IMR-90 (cell line): ENCODE measurements at regions not wholly inside any gene's neighbourhood (a gene's known extent, or its start where the extent isn't known, plus 50 kb on each side); places are given as distances from the start of the nearest gene placed in this dataset.

Experiments used
- ATAC-seq: fragments of 200-7000 bp; cut with Tn5 transposase; 2 replicates; pipeline ENCODE4 v1.9.1; 2020; ENCODE audit warnings: low read depth, mild to moderate bottlenecking, moderate library complexity
- BruUV-seq: library from RNA; stranded (reverse); fragments of 400-500 nt; replicated peaks from 2 replicates; lab custom pipeline; 2021; lab: Mats Ljungman, UMichigan
- CTCF ChIA-PET: fragments of 300-600 bp; formaldehyde crosslinking; extraction: SDS; loops from one replicate; lab custom pipeline; 2021; ENCODE audit warnings: antibody characterized with exemption; lab: Yijun Ruan, JAX
- POLR2A ChIA-PET: fragments of 300-600 bp; sonication (Branson Sonifier 250); formaldehyde crosslinking; loops from one replicate; lab custom pipeline; 2022; ENCODE audit warnings: antibody characterized with exemption; ENCODE audit not compliant: unreplicated experiment; lab: Charles Lee
- DNase-seq: peaks from one replicate; pipeline ENCODE4 v3.0.0; 2013
- H2AFZ ChIP-seq: replicated peaks from 2 replicates; pipeline ENCODE3; 2013; ENCODE audit warnings: low read length, mild to moderate bottlenecking; ENCODE audit not compliant: poor library complexity
- H2AK5ac ChIP-seq: 2 replicates; pipeline ENCODE4 v1.6.1; 2013; ENCODE audit warnings: low read depth, low read length, inconsistent platforms
- H2AK9ac ChIP-seq: replicated peaks from 2 replicates; pipeline ENCODE3; 2013; ENCODE audit warnings: mild to moderate bottlenecking, low read depth, low read length, moderate library complexity; ENCODE audit not compliant: poor library complexity
- H2BK120ac ChIP-seq: 2 replicates; pipeline ENCODE4 v1.6.1; 2013; ENCODE audit warnings: low read depth, low read length, inconsistent platforms
- H2BK15ac ChIP-seq: 3 replicates; pipeline ENCODE4 v1.6.1; 2013; ENCODE audit warnings: low read depth, low read length, inconsistent platforms
- H2BK20ac ChIP-seq: 2 replicates; pipeline ENCODE4 v1.6.1; 2013; ENCODE audit warnings: low read depth, mild to moderate bottlenecking, inconsistent platforms, low read length, moderate library complexity
- H2BK5ac ChIP-seq: 2 replicates; pipeline ENCODE4 v1.6.1; 2013; ENCODE audit warnings: mild to moderate bottlenecking, low read depth, low read length, inconsistent platforms; ENCODE audit not compliant: poor library complexity, severe bottlenecking
- H3K14ac ChIP-seq: replicated peaks from 2 replicates; pipeline ENCODE4 v1.6.1; 2013; ENCODE audit warnings: low read depth, low read length, inconsistent platforms
- H3K18ac ChIP-seq: 2 replicates; pipeline ENCODE4 v1.6.1; 2013; ENCODE audit warnings: low read depth, low read length, control low read depth
- H3K23ac ChIP-seq: 2 replicates; pipeline ENCODE4 v1.6.1; 2013; ENCODE audit warnings: low read depth, low read length, inconsistent platforms
- H3K27ac ChIP-seq: 2 replicates; pipeline ENCODE4 v1.5.1; 2013; ENCODE audit warnings: mild to moderate bottlenecking, control low read depth, low read length; ENCODE audit not compliant: insufficient read depth
- H3K27me3 ChIP-seq: 2 replicates; pipeline ENCODE4 v1.6.1; 2013; ENCODE audit warnings: low read length; ENCODE audit not compliant: control insufficient read depth, insufficient read depth
- H3K36me3 ChIP-seq: 2 replicates; pipeline ENCODE4 v1.6.1; 2013; ENCODE audit warnings: low read length, mixed read lengths; ENCODE audit not compliant: control insufficient read depth, insufficient read depth
- H3K4ac ChIP-seq: 2 replicates; pipeline ENCODE4 v1.6.1; 2013; ENCODE audit warnings: low read depth, low read length, inconsistent platforms
- H3K4me1 ChIP-seq: 2 replicates; pipeline ENCODE4 v1.6.1; 2013; ENCODE audit warnings: low read length, mixed read lengths; ENCODE audit not compliant: control insufficient read depth, insufficient read depth
- H3K4me2 ChIP-seq: 2 replicates; pipeline ENCODE4 v1.6.1; 2013; ENCODE audit warnings: low read depth, mild to moderate bottlenecking, control low read depth, low read length, moderate library complexity
- H3K4me3 ChIP-seq: 2 replicates; pipeline ENCODE4 v1.5.1; 2013; ENCODE audit warnings: low read depth, mild to moderate bottlenecking, control low read depth, low read length, moderate library complexity; ENCODE audit not compliant: insufficient read depth
- H3K56ac ChIP-seq: 2 replicates; pipeline ENCODE4 v1.6.1; 2013; ENCODE audit warnings: low read length, inconsistent platforms; ENCODE audit not compliant: insufficient read depth; ENCODE audit errors: extremely low read depth
- H3K79me1 ChIP-seq, 2 experiments: 2 replicates each; pipeline ENCODE4 v1.6.1; 2013; ENCODE audit warnings: low read length in 2 of 2, inconsistent platforms in 1 of 2, low read depth in 1 of 2
- H3K9ac ChIP-seq: 2 replicates; pipeline ENCODE4 v1.6.1; 2013; ENCODE audit warnings: low read depth, low read length, control low read depth
- H3K9me1 ChIP-seq: 2 replicates; pipeline ENCODE4 v1.6.1; 2013; ENCODE audit warnings: low read length, inconsistent platforms; ENCODE audit not compliant: insufficient read depth
- H3K9me3 ChIP-seq: 2 replicates; pipeline ENCODE4 v1.6.1; 2013; ENCODE audit warnings: low read length; ENCODE audit not compliant: control insufficient read depth, insufficient read depth
- H4K20me1 ChIP-seq: 2 replicates; pipeline ENCODE4 v1.6.1; 2013; ENCODE audit warnings: low read length, inconsistent platforms; ENCODE audit not compliant: insufficient read depth
- H4K5ac ChIP-seq: 2 replicates; pipeline ENCODE4 v1.6.1; 2013; ENCODE audit warnings: mild to moderate bottlenecking, low read depth, low read length, control low read depth
- H4K8ac ChIP-seq, 2 experiments: 2 replicates each; pipeline ENCODE4 v1.6.1; 2013; ENCODE audit warnings: low read depth in 2 of 2, low read length in 2 of 2, control low read depth in 1 of 2, inconsistent platforms in 1 of 2
- H4K91ac ChIP-seq: 2 replicates; pipeline ENCODE4 v1.6.1; 2013; ENCODE audit warnings: low read depth, low read length, inconsistent platforms; ENCODE audit not compliant: insufficient read depth
- BHLHE40 ChIP-seq: fragments of 150-350 bp; IDR thresholded peaks from 2 replicates; pipeline ENCODE4 v1.6.1; 2016; ENCODE audit warnings: mild to moderate bottlenecking, low read depth, low read length
- CEBPB ChIP-seq: IDR thresholded peaks from 2 replicates; pipeline ENCODE4 v1.6.1; 2012; ENCODE audit warnings: low read depth, low read length, improper control_type of control experiment
- CHD1 ChIP-seq: IDR thresholded peaks from 2 replicates; pipeline ENCODE4 v1.6.1; 2012; ENCODE audit warnings: low read depth, low read length, improper control_type of control experiment
- FOS ChIP-seq: fragments of 150-350 bp; IDR thresholded peaks from 2 replicates; pipeline ENCODE4 v1.6.1; 2016; ENCODE audit warnings: low read depth, low read length
- MAFK ChIP-seq: IDR thresholded peaks from 2 replicates; pipeline ENCODE4 v1.6.1; 2012; ENCODE audit warnings: low read depth, low read length, improper control_type of control experiment
- MAZ ChIP-seq: IDR thresholded peaks from 2 replicates; pipeline ENCODE4 v1.6.1; 2012; ENCODE audit warnings: low read depth, mild to moderate bottlenecking, low read length, improper control_type of control experiment, moderate library complexity, borderline replicate concordance
- MXI1 ChIP-seq: IDR thresholded peaks from 2 replicates; pipeline ENCODE4 v1.6.1; 2012; ENCODE audit warnings: low read depth, mild to moderate bottlenecking, low read length, moderate library complexity, borderline replicate concordance
- NFE2L2 ChIP-seq: fragments of 150-350 bp; IDR thresholded peaks from 2 replicates; pipeline ENCODE4 v1.6.1; 2016; ENCODE audit warnings: low read depth, mild to moderate bottlenecking, low read length
- POLR2A ChIP-seq: IDR thresholded peaks from 2 replicates; pipeline ENCODE4 v1.6.1; 2012; ENCODE audit warnings: mild to moderate bottlenecking, low read depth, low read length
- RAD21 ChIP-seq: IDR thresholded peaks from 2 replicates; pipeline ENCODE4 v1.6.1; 2012; ENCODE audit warnings: low read length, improper control_type of control experiment
- RCOR1 ChIP-seq: IDR thresholded peaks from 2 replicates; pipeline ENCODE4 v1.6.1; 2012; ENCODE audit warnings: mild to moderate bottlenecking, low read length, improper control_type of control experiment; ENCODE audit not compliant: insufficient replicate concordance
- RFX5 ChIP-seq: IDR thresholded peaks from 2 replicates; pipeline ENCODE4 v1.8.0; 2012; ENCODE audit warnings: low read depth, mild to moderate bottlenecking, low read length, moderate library complexity
- SMC3 ChIP-seq: fragments of 150-350 bp; IDR thresholded peaks from 2 replicates; pipeline ENCODE4 v1.6.1; 2016; ENCODE audit warnings: low read depth, mild to moderate bottlenecking, antibody characterized with exemption, low read length, moderate library complexity
- WGBS, 2 experiments: methylation state at CpG; one replicate each; pipeline versions ENCODE4 v1.1.5 to v1.1.7; 2013; ENCODE audit warnings: missing lambda C conversion rate in 2 of 2; ENCODE audit not compliant: insufficient read length in 1 of 2; ENCODE audit errors: extremely low coverage in 2 of 2; 5-methylcytosine and 5-hydroxymethylcytosine counted together
- dilution Hi-C: fragments of 300-500 bp; cut with HindIII; formaldehyde crosslinking; loops from one replicate; pipeline ENCODE4 v1.14.3; 2018; ENCODE audit warnings: low sequenced_read_pairs; ENCODE audit not compliant: unreplicated experiment
- in situ Hi-C: fragments of 300-500 bp; cut with MboI; formaldehyde crosslinking; loops from 3 replicates; pipeline ENCODE4 v1.14.3; 2019; ENCODE audit warnings: low sequenced_read_pairs, inconsistent platforms, mixed read lengths
- intact Hi-C: fragments of 100-400 bp; cut with micrococcal nuclease; formaldehyde crosslinking; loops from 2 replicates; pipeline ENCODE4 v1.10.0; 2022
- TF ChIP-seq, protein P1 (sequence below): fragments of 150-350 bp; IDR thresholded peaks from 2 replicates; pipeline ENCODE4 v1.6.1; 2016; ENCODE audit warnings: low read depth, mild to moderate bottlenecking, low read length, moderate library complexity, borderline replicate concordance
- TF ChIP-seq, protein P2 (sequence below): conservative IDR thresholded peaks from 2 replicates; pipeline ENCODE4 v1.5.1; 2012; ENCODE audit warnings: mild to moderate bottlenecking, low read depth, low read length, improper control_type of control experiment
- TF ChIP-seq, protein P3 (sequence below): fragments of 150-350 bp; IDR thresholded peaks from 2 replicates; pipeline ENCODE4 v1.6.1; 2017; ENCODE audit warnings: mild to moderate bottlenecking, antibody characterized with exemption, low read length, low read depth

DNA sequence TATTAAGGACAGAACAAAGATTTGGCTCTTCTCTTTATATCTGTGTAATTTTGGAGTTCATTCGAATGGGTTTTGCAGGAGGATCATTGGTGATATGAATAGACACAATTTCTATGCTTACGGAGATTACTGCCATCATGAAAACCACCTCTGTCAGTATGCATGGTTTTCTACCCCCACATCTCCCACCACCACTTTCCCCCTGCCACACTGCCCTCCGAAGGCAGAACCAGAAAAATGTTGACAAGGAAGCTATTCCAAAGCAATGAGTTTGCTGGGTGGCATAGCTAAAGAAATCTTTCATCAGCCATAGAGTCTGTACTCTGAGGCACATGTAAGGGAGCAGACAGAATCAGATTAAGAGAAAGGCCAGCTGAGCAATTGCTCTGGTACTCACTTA, 567.3 kb upstream of the ACTRT1 start:
- Histone ChIP-seq H3K27me3 (no peaks in the 10 kb centered on the region), H2BK15ac (no peak overlapping the region), H4K91ac (no peak overlapping the region), H3K23ac (no peak overlapping the region), H2BK120ac (no peak overlapping the region), H2BK20ac (no peak overlapping the region), H2AK5ac (no peak overlapping the region), H3K9ac (no peak overlapping the region), H2AK9ac (no peak overlapping the region), H4K8ac (no peak overlapping the region), H3K79me1 (no peaks in the 10 kb centered on the region), H3K56ac (no peak overlapping the region), H2BK5ac (no peak overlapping the region), H3K4me1 (no peaks in the 10 kb centered on the region), H3K9me1 (no peaks in the 10 kb centered on the region), H4K20me1 (no peaks in the 10 kb centered on the region), H4K5ac (no peak overlapping the region), H3K14ac (no peak overlapping the region), H3K36me3 (no peaks in the 10 kb centered on the region), H3K4ac (no peak overlapping the region), H2AFZ (no peak overlapping the region), H3K27ac (no peak overlapping the region), H3K4me2 (no peak overlapping the region), H3K18ac (no peak overlapping the region), H3K4me3 (no peak overlapping the region), H3K9me3 (no peaks in the 10 kb centered on the region; the same call in 1 of the 2 replicates)
- no CpG with 5 or more reads among the region's 3 CpGs for WGBS, 2 experiments
- no TSS peak for BruUV-seq
- ChIA-PET POLR2A (no interaction called here), CTCF (no interaction called here)
- dilution Hi-C loops (no loop called here), intact Hi-C loops (no loop called here), in situ Hi-C loops (no loop called here)
- DNase-seq (no peak), ATAC-seq (no peak)
- TF ChIP-seq, protein P1, sequence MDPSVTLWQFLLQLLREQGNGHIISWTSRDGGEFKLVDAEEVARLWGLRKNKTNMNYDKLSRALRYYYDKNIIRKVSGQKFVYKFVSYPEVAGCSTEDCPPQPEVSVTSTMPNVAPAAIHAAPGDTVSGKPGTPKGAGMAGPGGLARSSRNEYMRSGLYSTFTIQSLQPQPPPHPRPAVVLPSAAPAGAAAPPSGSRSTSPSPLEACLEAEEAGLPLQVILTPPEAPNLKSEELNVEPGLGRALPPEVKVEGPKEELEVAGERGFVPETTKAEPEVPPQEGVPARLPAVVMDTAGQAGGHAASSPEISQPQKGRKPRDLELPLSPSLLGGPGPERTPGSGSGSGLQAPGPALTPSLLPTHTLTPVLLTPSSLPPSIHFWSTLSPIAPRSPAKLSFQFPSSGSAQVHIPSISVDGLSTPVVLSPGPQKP: no peak
- TF ChIP-seq RCOR1: no peak
- TF ChIP-seq BHLHE40: no peak
- TF ChIP-seq, protein P2, sequence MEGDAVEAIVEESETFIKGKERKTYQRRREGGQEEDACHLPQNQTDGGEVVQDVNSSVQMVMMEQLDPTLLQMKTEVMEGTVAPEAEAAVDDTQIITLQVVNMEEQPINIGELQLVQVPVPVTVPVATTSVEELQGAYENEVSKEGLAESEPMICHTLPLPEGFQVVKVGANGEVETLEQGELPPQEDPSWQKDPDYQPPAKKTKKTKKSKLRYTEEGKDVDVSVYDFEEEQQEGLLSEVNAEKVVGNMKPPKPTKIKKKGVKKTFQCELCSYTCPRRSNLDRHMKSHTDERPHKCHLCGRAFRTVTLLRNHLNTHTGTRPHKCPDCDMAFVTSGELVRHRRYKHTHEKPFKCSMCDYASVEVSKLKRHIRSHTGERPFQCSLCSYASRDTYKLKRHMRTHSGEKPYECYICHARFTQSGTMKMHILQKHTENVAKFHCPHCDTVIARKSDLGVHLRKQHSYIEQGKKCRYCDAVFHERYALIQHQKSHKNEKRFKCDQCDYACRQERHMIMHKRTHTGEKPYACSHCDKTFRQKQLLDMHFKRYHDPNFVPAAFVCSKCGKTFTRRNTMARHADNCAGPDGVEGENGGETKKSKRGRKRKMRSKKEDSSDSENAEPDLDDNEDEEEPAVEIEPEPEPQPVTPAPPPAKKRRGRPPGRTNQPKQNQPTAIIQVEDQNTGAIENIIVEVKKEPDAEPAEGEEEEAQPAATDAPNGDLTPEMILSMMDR: no peak
- TF ChIP-seq CHD1: no peak
- no peak for TF ChIP-seq CEBPB
- TF ChIP-seq MXI1: no peak
- TF ChIP-seq NFE2L2: no peak
- TF ChIP-seq POLR2A: no peak
- TF ChIP-seq, protein P3, sequence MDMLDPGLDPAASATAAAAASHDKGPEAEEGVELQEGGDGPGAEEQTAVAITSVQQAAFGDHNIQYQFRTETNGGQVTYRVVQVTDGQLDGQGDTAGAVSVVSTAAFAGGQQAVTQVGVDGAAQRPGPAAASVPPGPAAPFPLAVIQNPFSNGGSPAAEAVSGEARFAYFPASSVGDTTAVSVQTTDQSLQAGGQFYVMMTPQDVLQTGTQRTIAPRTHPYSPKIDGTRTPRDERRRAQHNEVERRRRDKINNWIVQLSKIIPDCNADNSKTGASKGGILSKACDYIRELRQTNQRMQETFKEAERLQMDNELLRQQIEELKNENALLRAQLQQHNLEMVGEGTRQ: no peak
- no peak for TF ChIP-seq FOS
- TF ChIP-seq SMC3: no peak
- TF ChIP-seq RFX5: no peak
- TF ChIP-seq MAFK: no peak
- no peak for TF ChIP-seq MAZ
- TF ChIP-seq RAD21: no peak
